Esophagus squamous epithelium (tissue), 5 donors: ENCODE measurements at regions not wholly inside any gene's neighbourhood (a gene's known extent, or its start where the extent isn't known, plus 50 kb on each side); places are given as distances from the start of the nearest gene placed in this dataset.

Experiments used
- DNase-seq: peaks from one replicate; lab custom pipeline; 2025; lab: John Stamatoyannopoulos, UW
- H3K27ac ChIP-seq, 4 donors: fragments of 200-600 bp; sonication (generic); one replicate each; pipeline ENCODE4 v1.5.1; 2016 to 2019; ENCODE audit warnings: mild to moderate bottlenecking in 1 of 4
- H3K27me3 ChIP-seq, 4 donors: fragments of 200-600 bp; sonication (generic); 1 replicate in 3 of 4; 2 replicates in 1 of 4; pipeline versions ENCODE4 v1.5.1 to v1.6.0; 2017 to 2021; ENCODE audit warnings: antibody characterized with exemption in 1 of 4
- H3K36me3 ChIP-seq, 3 donors: fragments of 200-600 bp; sonication (generic); one replicate each; pipeline ENCODE4 v1.5.1; 2016 to 2019
- H3K4me1 ChIP-seq, 3 donors: fragments of 200-600 bp; sonication (generic); one replicate each; pipeline ENCODE4 v1.5.1; 2017 to 2019
- H3K4me3 ChIP-seq, 4 donors: fragments of 200-600 bp; sonication (generic); 1 replicate in 3 of 4; 2 replicates in 1 of 4; pipeline ENCODE4 v1.5.1; 2016 to 2019; ENCODE audit warnings: mild to moderate bottlenecking in 2 of 4, moderate library complexity in 1 of 4
- H3K9me3 ChIP-seq, 3 donors: fragments of 200-600 bp; sonication (generic); one replicate each; pipeline ENCODE4 v1.5.1; 2016 to 2019
- CTCF ChIP-seq, 6 experiments: fragments of 450-650 bp in 4 of 6; fragments of 200-600 bp in 2 of 6; sonication (generic) in 2 of 6; IDR thresholded peaks; one replicate each; pipeline ENCODE4 v1.5.1; 2016 to 2019; ENCODE audit warnings: antibody characterized with exemption in 6 of 6, mild to moderate bottlenecking in 4 of 6, moderate library complexity in 4 of 6
- POLR2A ChIP-seq, 4 donors: fragments of 450-650 bp; IDR thresholded peaks; one replicate each; pipeline ENCODE4 v1.6.1; 2017; ENCODE audit warnings: antibody characterized with exemption in 4 of 4, mild to moderate bottlenecking in 4 of 4, moderate library complexity in 3 of 4
- WGBS, 2 donors: methylation state at CpG; one replicate each; pipeline ENCODE4 v1.1.5; 2018; 5-methylcytosine and 5-hydroxymethylcytosine counted together
- intact Hi-C: fragments of 100-400 bp; cut with DNase I; formaldehyde crosslinking; loops from one replicate; pipeline ENCODE4 v1.15.0; 2022
- donor health status: DM: yes; HTN: yes; CAD: no.

- H3K27ac ChIP-seq = no peak overlapping the region
- no peaks in the 10 kb centered on the region for H3K36me3 ChIP-seq
- no peak for TF ChIP-seq POLR2A (IDR thresholded peaks at IDR 0.05)
- no peak for TF ChIP-seq CTCF (IDR thresholded peaks at IDR 0.05)
- H3K4me1 ChIP-seq = no peaks in the 10 kb centered on the region
- no peak for DNase-seq
- H3K27me3 ChIP-seq = no peaks in the 10 kb centered on the region
- peaks cover 0 to 7% (median 0%) of the 10 kb centered on the region in 3 donors for H3K9me3 ChIP-seq
- intact Hi-C loops = no loop called here
- no peak overlapping the region for H3K4me3 ChIP-seq
Measured at GRCh38 chr5:155676967-155677366, 650.0 kb upstream of the SGCD start.

- intact Hi-C loops = no loop called here
- H3K4me3 ChIP-seq = no peak overlapping the region
- 65 to 86% methylated on average over 1 to 2 of the region's 2 CpGs for WGBS, 2 donors
- no peak for DNase-seq
- no peaks in the 10 kb centered on the region for H3K27me3 ChIP-seq
- no peak for TF ChIP-seq POLR2A (IDR thresholded peaks at IDR 0.05)
- no peak for TF ChIP-seq CTCF (IDR thresholded peaks at IDR 0.05)
- H3K36me3 ChIP-seq = no peaks in the 10 kb centered on the region
- H3K9me3 ChIP-seq = peaks cover 0 to 7% (median 0%) of the 10 kb centered on the region in 3 donors
- H3K4me1 ChIP-seq = no peaks in the 10 kb centered on the region
- H3K27ac ChIP-seq = no peak overlapping the region
Measured at GRCh38 chr5:155678371-155678770, 648.6 kb upstream of the SGCD start.

DNA sequence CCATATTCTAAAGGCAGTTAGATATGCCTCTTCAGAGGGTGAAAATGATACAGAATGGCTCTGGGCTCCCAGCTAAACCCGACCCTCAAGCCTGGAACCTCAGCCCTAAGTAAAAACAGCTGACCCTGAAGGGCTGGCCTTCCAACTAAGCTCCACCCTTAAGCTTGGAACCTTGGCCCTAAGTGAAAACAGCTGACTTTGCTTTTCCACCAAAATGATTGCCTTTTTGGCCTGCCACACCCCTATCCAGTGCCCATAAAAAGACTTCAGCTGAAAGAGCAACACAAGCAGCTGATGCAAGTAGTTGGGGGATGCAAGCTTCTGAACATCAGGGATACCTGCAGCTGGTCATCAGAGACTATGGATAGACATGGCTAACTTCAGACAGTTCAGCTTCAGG is 647.4 kb upstream of the SGCD start:
- Histone ChIP-seq H3K27ac (no peak overlapping the region), H3K9me3 (peaks cover 0 to 7% (median 0%) of the 10 kb centered on the region in 3 donors), H3K27me3 (no peaks in the 10 kb centered on the region), H3K4me3 (no peak overlapping the region), H3K4me1 (no peaks in the 10 kb centered on the region), H3K36me3 (no peaks in the 10 kb centered on the region)
- no peak for TF ChIP-seq POLR2A (IDR thresholded peaks at IDR 0.05)
- TF ChIP-seq CTCF (IDR thresholded peaks at IDR 0.05) = no peak
- WGBS, 2 donors = 33% methylated on average over 1 of the region's 1 CpG; no CpG with 5 or more reads in 1 of the 2 donors
- DNase-seq = no peak
- intact Hi-C loops = no loop called here

DNA sequence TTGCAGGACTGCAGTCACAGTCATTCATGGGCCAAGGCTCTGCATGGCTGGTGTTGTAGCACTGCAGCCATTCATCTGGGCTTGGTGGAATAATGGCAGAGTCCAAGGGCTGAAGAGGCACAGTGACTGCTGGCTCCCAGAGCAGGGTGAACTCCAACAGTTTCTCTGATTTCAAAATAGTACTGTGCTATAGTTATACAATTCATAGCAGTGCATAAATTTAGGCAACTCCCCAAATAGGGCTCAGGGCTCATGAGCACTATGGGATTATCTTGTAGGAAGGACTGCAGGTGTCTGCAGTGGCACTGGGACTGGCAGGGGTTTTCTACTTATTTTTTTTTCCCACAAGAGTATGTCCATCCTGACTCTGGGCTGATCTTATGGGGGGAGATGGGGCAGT is 642.5 kb upstream of the SGCD start:
- TF ChIP-seq POLR2A (IDR thresholded peaks at IDR 0.05) (no peak), CTCF (IDR thresholded peaks at IDR 0.05) (no peak)

DNA sequence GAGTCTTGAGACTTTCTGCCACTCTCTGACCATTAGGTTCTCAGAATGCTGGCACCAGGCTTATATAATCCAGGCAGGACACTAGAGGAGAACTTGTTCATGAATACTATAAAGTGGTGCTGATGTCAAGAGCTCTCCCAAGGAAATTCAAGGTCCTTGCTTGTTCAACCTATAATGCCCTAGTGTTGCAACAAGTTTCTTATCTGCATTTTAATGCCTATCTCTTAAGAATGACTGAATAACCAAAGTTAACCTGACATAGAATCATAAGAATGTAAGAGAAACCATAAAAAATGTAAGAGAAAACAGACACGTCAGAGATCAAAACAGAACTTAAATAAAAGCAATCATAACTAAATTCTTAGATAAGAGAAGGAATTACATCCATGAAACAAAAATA is 640.8 kb upstream of the SGCD start:
- Histone ChIP-seq H3K36me3 (no peaks in the 10 kb centered on the region), H3K4me1 (no peaks in the 10 kb centered on the region), H3K4me3 (no peak overlapping the region), H3K27ac (no peak overlapping the region), H3K27me3 (no peaks in the 10 kb centered on the region), H3K9me3 (no peaks in the 10 kb centered on the region)
- intact Hi-C loops = no loop called here
- WGBS, 2 donors = 26 to 65% methylated on average over 1 of the region's 1 CpG
- DNase-seq = no peak
- no peak for TF ChIP-seq POLR2A (IDR thresholded peaks at IDR 0.05)
- no peak for TF ChIP-seq CTCF (IDR thresholded peaks at IDR 0.05)

More for the DNA sequence above, 642.5 kb upstream of the SGCD start:
- no peak overlapping the region for H3K27ac ChIP-seq
- H3K27me3 ChIP-seq = no peaks in the 10 kb centered on the region
- intact Hi-C loops = no loop called here
- no peak overlapping the region for H3K4me3 ChIP-seq
- H3K36me3 ChIP-seq = no peaks in the 10 kb centered on the region
- H3K4me1 ChIP-seq = no peaks in the 10 kb centered on the region
- no peak for DNase-seq
- no peaks in the 10 kb centered on the region for H3K9me3 ChIP-seq
